T-helper 9 cell (primary cell): ENCODE measurements at regions not wholly inside any gene's neighbourhood (a gene's known extent, or its start where the extent isn't known, plus 50 kb on each side); places are given as distances from the start of the nearest gene placed in this dataset.
"Not testable (repeated sequence)": the region's sequence is repeated elsewhere in the genome, so short reads cannot be mapped to it uniquely, and the experiment has no call there.

Source experiments
- DNase-seq: peaks from one replicate; pipeline ENCODE4 v3.0.0-alpha.2; 2020

DNA sequence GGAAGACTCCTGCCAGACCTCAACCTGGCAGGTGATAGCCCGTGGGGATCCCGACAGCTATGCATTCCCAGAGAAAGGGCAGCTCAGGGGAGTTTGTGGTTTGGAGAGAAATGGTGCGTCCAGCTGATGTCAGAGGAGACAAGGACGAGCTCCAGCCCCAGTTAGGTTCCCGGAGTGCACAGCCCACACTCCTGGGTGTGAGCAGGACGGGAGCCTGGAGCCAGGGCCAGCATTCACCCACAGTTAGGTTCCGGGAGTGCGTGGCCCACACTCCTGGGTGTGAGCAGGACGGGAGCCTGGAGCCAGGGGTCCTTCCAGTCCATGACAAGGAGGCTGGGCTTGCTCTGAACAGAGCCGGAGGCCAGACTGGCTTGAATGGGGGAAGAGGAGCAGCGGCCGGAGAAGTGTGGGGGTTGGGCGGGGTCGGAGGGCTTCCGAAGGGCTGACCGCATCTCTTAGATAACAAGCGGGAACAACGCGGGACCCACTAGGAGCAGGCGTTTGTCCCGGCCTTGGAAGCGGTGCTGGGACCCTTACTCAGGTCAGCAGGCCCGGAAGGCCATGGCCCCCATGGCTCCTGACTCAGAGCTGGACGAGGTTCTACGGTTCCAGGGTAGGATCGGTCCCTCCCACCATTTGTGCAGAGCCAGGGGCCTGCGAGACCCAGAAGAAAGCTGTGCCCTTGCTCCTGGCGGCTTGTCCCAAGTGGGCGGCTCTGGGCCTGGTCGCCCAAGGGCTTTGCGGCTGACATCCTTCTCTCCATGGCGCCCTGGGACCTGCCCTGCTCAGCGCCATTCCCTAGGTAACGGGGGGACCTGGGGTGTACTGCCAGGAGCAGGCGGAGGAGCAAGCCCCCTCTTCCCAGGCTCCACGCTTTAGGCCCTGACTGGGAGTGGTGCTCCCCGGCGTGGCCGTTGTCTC is 185.6 kb downstream of the RTP5 start:
- no peak for DNase-seq

DNA sequence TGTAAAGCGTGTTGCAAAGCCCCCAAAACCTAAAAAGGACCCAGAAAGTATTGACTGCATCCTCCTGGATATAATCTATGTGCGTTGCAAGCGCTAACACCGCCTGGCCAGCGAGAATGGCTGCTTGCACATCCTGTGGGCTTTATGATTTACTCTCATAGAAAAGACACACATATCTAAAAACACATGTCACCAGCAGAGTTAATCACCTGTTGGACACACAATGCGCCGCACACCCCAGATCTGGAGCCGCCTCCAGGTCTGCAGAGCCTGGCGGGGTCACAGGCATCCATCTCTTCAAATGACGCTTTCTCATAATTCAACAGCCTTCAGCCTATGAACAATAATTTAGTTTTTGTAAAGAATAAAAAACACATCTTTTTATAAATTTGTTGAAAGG is 186.5 kb downstream of the RTP5 start:
- DNase-seq: no peak

DNA sequence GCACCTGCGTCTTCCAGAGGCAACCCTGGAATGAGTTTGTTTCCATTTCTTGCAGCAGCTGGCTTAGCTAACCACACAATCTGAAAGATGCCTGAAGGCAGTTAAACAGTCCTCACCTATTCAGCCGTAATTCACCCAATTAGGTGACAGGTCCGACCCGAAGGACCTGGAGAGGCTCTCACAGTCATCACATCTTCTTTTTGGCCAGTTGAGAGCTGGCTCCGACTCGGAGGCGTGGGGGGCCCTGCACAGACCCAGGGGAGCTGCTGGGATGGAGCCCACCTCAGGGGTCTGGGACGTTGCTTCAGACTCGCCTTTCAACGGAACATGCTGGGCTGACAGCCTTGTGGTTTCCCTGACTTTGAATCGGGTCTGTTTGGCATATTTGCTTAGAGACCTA is 187.3 kb downstream of the RTP5 start:
- no peak for DNase-seq

DNA sequence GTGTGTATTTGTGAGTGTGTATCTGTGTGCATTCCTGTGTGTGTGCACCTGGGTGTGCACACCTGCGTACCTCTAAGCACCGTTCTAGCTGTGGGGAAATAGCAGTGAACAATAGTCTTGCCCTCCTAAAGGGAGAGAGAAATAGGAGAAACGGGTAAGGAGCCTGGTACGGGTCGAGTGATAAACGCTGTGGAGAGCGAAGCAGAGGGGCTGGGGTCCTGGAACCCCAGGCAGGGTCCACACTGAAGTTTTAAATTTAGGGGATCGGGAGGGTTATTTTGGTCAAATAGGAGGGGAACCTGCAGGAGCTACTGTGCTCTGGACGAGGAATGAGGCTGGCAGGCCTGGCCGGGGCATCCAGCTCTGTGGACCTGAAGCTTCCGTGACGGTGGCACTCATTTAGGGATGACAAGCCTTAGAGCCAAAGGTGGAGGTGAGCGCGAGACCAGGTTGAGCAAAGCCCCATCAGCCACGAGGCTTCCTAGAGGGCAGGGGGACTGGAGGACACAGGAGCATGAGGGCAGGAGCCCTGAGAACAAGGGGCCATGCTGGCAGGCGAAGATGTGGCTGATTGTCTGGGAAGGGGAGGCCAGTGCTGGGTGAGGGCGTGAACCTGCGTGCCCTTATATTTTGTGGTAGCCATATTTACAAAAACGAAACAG is 188.0 kb downstream of the RTP5 start:
- no peak for DNase-seq

DNA sequence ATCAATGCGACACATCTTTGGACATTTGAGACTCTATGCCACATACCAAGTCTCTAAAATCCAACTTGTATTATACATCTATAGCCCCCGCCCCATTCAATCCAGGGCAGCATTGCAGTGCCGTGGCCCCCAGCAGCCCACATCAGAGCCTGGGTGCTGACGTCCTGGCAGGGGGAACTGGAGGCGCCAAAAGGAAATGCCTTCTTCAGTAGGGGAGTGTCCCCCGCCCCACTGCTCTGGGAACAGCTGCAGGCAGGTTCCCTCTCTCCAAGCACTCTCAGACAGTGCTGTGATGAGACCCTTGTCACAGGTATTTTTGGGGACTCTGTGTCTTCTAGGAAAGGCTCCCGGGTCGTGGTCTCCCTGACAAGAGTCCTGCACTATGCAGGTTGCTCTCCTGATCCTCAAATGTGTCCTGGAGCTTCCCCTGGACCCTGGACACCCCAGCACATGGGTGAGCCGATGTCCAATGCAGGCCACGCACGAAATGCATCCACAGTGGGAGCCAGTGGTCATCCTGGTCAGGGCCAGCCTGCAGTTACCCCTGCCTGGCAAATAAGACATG is 188.7 kb downstream of the RTP5 start:
- DNase-seq: no peak

DNA sequence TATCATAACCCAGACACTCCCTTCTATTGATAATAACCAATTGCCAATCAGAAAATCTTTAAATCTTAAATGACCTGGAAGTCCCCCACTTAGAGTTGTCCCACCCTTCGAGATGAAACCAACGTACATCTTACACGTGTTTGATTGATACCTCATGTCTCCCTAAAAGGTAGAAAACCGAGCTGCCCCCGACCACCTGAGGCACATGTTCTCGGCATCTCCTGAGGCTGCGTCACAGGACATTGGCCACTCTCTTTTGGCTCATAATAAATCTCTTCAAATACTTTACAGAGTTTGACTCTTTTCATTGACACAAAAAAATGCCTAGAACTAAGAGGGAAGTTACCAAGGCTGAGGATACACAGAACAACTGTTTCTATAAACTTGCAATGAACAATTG is 190.0 kb downstream of the RTP5 start:
- DNase-seq: no peak

DNA sequence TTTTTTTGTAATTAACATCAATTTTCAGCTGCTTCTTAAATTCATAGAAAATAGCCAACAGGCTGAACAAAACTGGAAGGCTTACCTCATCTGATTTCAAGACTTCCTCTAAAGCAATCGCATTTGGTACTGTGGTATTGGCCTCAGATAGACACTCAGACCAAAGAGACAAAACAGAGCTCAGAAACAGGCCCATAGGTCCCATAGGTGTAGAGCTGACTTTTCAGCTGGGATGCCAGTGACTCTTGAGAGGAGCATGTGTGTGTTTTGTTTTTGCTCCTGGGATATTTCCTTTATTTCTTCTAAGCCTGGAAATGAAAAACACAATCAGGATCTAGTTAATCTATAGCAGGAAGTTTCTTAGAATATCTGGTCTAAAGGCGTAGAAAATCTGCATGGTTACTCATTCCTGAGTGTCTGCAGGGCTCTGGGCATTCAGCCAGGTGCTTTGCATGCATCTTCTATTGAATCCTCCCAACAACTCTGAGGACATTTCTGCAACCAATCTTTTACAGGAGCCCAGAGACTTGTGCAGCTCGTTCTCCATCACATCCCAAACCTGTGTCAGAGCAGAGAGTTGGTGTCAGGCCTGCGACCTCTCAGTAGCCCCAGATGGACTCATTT is 190.8 kb downstream of the RTP5 start:
- no peak for DNase-seq

DNA sequence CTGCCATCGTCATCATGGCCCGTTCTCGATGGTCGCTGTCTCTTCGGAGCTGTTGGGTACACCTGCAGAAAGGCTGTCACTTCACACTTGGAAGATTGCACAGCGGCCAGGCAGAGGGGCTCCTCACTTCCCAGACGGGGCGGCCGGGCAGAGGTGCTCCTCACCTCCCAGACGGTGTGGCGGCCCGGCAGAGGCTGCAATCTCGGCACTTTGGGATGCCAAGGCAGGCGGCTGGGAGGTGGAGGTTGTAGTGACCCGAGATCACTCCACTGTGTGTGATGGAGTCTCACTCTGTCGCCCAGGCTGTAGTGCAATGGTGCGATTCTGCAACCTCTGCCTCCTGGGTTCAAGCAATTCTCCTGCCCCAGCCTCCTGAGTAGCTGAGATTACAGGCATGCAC is 192.4 kb downstream of the RTP5 start:
- DNase-seq: not testable (repeated sequence)

DNA sequence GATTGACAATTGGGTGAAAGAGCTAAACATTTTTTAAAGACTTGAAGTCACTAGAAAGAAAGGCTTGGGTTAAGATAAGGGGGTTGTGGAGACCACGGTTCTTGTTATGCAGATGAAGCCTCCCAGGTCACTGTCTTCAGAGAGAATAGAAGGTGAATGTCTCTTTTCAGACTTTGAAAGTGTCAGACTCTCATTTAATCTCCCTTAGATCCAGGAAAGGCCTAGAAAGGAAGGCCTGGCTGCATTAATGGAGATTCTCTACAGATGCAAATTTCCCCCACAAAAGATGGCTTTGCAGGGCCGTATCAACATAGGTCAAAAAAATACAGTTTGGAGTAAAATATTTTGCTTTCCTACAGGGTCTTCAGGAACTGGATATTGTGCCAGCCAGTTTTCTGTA is 193.9 kb downstream of the RTP5 start:
- DNase-seq: no peak

DNA sequence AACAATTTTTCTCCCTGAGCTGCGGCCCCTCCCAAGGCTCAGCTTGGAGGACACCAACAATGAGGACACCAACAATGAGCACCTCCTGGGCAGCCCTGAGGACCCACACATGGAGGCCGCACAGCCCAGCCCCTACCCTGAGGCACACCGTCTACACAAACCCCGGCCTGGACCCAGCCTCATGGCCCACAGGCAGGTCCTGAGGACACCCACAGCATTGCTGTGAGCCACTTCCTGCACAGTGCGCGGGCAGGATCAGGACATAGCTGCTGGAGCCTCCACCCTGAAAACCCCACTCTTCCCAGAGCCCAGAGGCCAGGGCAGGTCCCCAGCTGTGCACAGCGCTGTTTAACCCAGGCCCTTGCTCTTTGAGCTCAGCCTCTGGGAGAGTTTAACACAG is 194.3 kb downstream of the RTP5 start:
- no peak for DNase-seq

DNA sequence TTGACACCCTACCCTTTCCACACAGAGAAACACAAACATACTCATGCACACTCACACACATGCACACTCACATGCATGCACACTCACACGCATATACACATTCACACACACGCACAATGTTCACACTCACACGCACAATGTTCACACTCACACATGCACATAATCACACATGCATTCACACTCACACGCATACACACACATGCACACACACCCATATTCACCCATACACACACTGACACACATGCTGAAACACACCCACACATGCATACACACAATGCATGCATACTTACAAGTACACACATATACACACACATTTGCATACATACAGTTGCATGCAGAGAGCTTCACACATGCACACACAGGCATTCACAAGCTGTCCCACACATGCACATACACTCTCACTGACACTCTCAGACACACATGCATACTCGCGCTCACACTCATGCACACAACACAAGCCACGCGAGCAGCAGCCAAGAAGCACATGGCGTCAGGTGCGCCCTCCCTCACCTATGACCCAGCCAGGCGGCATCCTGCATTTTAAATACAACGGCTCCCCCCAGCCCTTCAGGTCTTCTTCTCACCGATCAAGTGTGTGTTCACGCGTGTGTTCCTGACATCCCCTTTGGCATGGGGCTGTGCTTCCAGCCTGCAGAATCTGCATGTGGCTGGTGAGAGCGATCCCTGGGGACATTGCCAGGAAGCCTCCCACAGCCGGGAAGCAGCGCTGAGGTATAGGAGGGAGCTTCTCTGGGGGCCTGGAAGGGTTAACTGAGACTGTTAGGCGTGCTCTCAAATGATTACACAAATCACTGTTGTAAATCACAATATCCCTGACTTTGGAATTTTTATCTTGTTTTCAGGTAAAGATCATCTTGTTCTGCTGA is 195.1 kb downstream of the RTP5 start:
- DNase-seq: no peak

DNA sequence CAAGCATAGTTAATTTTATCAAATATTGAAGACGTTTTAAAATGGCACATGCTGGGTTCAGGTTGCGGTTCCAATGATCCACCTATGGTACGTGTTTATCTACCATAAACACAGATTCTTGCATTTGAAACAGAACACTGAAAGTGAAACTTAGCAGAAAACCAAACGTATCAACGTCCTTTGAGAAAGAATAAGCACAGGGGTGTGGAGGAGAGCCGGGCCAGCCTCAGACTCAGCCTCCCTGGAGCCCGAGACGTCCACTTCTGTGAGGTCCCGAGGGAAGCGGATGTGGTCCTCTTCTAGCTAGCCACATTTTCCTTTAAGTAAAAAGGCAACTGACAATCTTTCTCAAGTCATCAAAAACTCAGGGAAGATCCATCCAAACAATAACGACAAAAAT is 195.9 kb downstream of the RTP5 start:
- no peak for DNase-seq

DNA sequence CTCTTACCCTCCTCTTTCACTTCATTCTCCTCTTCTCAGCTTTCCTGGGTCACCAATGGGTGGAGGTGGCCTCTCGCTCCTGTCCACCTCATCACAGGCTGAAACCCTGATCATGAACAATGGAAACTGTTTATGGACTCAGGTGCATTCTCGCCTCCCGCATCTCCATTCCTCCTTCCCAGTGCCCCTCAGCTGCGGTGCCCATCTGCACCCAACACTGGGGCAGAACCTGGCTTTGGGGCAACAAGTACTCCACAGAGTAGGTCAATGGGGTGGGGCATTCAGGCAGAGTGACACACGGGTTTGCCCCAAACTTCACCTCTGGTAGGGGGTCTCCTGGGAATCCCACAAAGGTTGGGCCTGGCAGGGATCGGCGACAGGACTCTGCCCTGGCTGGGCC is 199.5 kb downstream of the RTP5 start:
- DNase-seq: no peak

DNA sequence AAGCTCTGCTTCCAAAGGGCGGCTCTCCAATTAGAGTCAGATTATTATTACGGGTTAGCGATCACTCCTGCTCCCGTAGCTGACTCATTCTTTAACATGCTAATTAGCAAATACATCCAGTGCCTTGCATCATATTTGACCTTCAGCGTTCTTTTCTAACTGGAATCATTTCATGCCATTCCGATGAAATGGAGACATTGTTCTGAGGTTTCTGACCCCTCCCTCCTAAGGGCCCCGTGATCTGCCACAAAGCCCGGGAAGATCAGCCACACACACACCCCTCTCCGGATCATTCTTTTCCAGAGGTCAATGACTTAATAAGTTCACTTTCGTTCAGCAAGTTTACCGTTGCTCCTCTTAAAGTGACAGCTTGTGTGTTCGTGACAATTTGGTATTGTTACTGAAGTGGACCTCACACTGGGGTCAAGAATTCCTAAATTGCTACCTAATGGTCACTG is 200.4 kb downstream of the RTP5 start:
- DNase-seq: not testable (repeated sequence)

DNA sequence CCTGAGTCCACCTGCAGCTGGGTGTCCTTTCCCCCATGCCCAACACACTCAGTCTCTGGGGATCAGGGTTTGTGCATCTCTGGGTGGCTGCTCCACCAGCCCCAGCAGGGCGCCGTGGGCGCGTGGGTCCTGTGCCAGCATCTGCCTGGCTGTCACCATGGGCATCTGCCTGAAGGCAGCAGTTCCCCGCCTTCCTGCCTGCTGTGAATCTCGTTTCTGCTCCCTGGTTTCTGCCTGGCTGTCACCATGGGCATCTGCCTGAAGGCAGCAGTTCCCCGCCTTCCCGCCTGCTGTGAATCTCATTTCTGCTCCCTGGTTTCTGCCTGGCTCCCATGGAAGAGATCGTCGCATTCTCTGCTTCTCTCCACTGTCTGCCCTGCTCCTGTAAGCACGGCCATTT is 201.2 kb downstream of the RTP5 start:
- DNase-seq: not testable (repeated sequence)

DNA sequence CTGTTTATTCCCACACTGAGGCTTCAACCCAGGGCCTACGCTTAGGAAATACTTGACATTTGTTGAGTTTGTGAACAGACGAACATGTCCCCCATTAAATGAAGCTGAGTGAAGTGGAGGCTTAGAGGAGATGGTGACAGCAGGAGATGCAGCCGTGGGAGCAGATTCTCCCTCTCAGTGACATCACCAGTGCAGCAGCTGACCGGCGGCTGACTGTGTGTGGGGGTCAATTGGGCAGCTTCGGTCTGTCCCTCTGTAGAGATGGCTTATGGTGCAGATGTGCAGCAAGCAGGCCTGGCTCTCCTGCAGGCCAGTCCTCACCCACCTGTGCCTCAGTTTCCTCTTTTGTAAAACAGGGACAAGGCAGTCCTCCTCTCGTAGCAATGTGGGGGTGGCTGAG is 201.8 kb downstream of the RTP5 start:
- DNase-seq: not testable (repeated sequence)

DNA sequence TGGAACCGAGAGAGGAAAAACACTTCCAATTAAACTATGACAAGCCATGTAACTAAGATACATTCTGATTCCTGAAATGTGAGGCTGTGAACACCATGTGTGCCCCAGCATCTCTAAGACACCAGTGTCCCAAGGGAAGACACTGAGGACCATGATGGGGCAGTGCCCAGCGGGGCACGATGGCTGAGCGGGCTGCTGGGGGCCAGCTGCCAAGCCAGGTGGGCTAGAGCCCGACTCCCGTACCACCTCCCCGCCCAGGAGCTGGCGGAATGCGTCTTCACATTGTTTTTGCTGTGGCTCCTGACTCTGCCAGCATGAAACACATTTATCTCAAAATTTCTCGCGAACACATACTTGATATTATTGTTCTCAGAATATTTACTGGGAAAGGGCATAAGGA is 202.4 kb downstream of the RTP5 start:
- not testable (repeated sequence) for DNase-seq

DNA sequence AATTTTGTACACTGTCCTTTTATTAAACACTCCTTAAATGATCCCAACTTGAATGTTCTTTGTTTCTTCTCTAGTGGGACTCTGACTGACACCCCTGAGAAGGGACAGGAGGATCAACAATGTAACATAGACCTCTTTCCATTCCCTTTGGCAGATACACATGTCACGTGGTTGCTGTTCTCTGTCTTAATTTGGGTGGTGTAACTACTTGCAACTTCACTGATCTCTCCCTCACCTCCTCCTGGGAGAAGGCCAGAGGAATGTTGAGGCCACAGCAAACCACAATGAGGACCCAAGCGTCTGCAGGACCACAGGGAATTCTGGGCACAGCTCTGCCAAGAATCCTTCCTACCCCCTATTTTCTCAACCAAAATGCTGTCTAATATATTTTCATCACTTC is 205.6 kb downstream of the RTP5 start:
- DNase-seq: no peak

DNA sequence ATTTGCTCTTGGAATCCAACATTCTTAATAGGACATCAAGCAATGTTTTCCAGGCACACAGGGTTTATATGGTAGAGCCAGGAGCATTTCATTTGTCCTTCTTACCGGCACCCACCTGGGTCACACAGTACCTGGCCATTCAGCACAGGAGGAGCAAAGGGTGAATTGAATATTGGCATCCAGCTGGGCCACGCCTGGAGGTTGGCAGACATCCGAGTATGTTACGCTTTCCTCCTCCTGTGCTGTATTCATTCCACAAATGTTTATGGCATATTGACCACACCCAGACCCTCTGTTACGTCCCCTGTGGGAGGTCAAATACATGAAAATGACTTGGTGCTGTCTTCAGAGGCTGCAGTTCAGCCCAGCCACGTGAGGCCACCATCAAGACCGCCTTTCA is 206.2 kb downstream of the RTP5 start:
- DNase-seq: no peak

DNA sequence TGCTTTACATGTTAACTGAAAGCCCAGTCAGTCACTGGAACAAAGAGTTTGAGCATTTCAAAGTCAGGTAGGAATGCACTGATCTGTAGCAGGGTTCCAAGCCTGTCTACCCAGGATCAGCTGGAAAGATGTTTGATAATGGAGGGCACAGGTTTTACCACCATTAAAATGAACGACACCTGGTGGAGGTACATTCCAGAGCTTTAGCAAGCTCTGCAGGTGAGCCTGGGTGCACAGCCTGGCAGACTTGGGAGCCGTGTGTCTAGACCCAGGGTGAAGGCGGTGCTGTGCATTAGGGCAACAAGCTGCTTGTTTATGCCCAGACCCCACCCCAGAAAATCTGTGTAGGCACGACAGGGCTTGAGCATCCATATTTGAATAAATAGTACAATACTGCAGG is 206.7 kb downstream of the RTP5 start:
- DNase-seq: not testable (repeated sequence)

DNA sequence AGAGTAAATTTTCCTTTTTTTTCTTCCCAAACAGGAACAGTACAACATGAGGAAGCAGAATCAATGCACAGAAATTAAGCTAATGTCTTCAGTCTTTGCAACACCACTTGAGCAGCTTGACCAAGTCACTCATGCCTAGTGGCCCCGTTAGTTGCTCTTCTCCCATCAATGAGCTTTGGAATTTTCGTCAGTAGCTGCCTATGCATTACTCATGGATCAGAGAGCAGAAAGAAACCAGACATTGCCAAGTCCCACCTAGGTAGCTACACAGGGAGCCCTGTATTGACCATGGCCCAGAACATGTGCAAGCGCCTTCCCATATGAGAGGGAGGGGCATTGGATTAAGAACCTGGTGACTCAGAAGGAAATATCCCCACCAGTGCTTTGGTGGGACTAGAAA is 208.9 kb downstream of the RTP5 start:
- not testable (repeated sequence) for DNase-seq

DNA sequence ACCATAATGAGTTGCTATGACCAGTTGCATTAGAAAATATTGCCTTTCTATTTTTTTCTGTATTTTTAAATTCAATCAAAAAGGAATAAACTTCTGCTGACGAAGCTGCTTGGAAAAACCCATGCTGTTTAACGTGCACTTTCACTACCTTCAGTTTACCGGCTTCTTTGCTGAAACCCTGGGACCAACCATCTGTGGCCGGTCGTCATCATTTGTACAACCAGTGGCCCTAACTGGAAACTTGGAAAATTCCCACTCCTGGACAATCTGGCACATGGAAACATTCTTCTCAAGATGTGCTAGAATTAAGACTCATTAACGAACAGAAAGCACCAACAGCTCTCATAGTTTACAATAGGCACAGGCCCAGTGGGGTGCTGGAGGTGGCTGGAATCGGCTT is 210.3 kb downstream of the RTP5 start:
- not testable (repeated sequence) for DNase-seq
